ENCODE measurements at regions not wholly inside any gene's neighbourhood (a gene's known extent, or its start where the extent isn't known, plus 50 kb on each side); places are given as distances from the start of the nearest gene placed in this dataset.
"Not testable (repeated sequence)": the region's sequence is repeated elsewhere in the genome, so short reads cannot be mapped to it uniquely, and the experiment has no call there.

- TF ChIP-seq, protein P1, sequence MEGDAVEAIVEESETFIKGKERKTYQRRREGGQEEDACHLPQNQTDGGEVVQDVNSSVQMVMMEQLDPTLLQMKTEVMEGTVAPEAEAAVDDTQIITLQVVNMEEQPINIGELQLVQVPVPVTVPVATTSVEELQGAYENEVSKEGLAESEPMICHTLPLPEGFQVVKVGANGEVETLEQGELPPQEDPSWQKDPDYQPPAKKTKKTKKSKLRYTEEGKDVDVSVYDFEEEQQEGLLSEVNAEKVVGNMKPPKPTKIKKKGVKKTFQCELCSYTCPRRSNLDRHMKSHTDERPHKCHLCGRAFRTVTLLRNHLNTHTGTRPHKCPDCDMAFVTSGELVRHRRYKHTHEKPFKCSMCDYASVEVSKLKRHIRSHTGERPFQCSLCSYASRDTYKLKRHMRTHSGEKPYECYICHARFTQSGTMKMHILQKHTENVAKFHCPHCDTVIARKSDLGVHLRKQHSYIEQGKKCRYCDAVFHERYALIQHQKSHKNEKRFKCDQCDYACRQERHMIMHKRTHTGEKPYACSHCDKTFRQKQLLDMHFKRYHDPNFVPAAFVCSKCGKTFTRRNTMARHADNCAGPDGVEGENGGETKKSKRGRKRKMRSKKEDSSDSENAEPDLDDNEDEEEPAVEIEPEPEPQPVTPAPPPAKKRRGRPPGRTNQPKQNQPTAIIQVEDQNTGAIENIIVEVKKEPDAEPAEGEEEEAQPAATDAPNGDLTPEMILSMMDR (IDR thresholded peaks at IDR 0.05; ENCODE audit: insufficient read depth, low read length, poor library complexity, severe bottlenecking) = not testable (repeated sequence)
- TF ChIP-seq EZH2phosphoT487 (conservative IDR thresholded peaks at IDR 0.05; ENCODE audit: low read length) = not testable (repeated sequence)
Observed at GRCh38 chr16:34095006-34095405, 635.6 kb downstream of the TP53TG3F start.
